ENCODE measurements at regions not wholly inside any gene's neighbourhood (a gene's known extent, or its start where the extent isn't known, plus 50 kb on each side); places are given as distances from the start of the nearest gene placed in this dataset.

DNA sequence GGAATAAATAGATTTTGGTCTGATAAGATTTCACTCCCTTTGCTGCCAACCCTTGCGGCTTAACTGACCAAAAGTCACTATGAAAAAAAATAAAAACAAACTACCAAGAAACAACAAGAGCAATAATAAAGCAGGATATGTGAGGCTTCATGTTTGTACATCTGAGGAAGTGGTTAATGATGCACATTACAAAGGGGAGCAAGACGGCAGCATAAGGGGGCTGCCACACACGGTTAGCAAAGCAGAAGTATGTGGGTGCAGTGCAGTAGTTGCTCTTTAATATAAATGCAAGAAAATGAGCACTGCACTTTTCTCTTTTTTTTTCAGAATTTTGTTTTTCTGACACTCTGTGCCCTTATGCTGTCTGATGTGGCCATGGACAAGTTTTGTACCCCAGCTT is 377.1 kb upstream of the CNTNAP5 start:
- Histone ChIP-seq H3K4me3 (no peak overlapping the region), H3K27me3 (no peaks in the 10 kb centered on the region), H3K4me1 (no peaks in the 10 kb centered on the region), H3K27ac (no peak overlapping the region), H3K36me3 (no peaks in the 10 kb centered on the region), H3K9me3 (no peaks in the 10 kb centered on the region)
- WGBS, 2 donors = 51 to 59% methylated on average over 3 of the region's 3 CpGs
- no peak for TF ChIP-seq EP300 (IDR thresholded peaks at IDR 0.05)
- TF ChIP-seq, protein P1, sequence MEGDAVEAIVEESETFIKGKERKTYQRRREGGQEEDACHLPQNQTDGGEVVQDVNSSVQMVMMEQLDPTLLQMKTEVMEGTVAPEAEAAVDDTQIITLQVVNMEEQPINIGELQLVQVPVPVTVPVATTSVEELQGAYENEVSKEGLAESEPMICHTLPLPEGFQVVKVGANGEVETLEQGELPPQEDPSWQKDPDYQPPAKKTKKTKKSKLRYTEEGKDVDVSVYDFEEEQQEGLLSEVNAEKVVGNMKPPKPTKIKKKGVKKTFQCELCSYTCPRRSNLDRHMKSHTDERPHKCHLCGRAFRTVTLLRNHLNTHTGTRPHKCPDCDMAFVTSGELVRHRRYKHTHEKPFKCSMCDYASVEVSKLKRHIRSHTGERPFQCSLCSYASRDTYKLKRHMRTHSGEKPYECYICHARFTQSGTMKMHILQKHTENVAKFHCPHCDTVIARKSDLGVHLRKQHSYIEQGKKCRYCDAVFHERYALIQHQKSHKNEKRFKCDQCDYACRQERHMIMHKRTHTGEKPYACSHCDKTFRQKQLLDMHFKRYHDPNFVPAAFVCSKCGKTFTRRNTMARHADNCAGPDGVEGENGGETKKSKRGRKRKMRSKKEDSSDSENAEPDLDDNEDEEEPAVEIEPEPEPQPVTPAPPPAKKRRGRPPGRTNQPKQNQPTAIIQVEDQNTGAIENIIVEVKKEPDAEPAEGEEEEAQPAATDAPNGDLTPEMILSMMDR (IDR thresholded peaks at IDR 0.05) = no peak
- TF ChIP-seq POLR2A (IDR thresholded peaks at IDR 0.05) = no peak
- no peak for DNase-seq (ENCODE audit: low spot score in 2 of 2)

DNA sequence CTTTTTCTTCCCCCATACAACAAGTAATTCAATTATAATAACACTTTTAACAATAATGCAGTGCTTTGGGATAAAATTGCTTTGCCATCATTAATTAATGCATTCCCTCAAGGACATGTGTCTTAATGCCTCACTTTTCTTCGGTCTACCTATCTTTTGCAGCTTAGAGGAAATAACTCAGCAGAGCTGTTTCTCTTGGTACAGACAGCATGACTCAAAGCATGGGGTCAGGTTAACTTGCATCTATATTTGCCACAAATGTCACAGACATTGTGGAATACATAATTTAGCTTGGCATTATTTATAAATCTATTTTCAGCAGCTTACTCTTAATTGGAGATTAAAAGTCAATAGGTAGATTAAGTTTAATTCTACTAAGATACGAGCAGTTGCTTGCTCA is 376.1 kb upstream of the CNTNAP5 start:
- H3K4me1 ChIP-seq = no peaks in the 10 kb centered on the region
- DNase-seq (ENCODE audit: low spot score in 2 of 2) = no peak
- no peak for TF ChIP-seq EP300 (IDR thresholded peaks at IDR 0.05)
- TF ChIP-seq POLR2A (IDR thresholded peaks at IDR 0.05) = no peak
- TF ChIP-seq, protein P1 (IDR thresholded peaks at IDR 0.05) = no peak
- H3K36me3 ChIP-seq = no peaks in the 10 kb centered on the region
- WGBS, 2 donors = 74 to 89% methylated on average over 2 of the region's 2 CpGs
- no peaks in the 10 kb centered on the region for H3K27me3 ChIP-seq
- H3K9me3 ChIP-seq = no peaks in the 10 kb centered on the region
- no peak overlapping the region for H3K4me3 ChIP-seq
- no peak overlapping the region for H3K27ac ChIP-seq

DNA sequence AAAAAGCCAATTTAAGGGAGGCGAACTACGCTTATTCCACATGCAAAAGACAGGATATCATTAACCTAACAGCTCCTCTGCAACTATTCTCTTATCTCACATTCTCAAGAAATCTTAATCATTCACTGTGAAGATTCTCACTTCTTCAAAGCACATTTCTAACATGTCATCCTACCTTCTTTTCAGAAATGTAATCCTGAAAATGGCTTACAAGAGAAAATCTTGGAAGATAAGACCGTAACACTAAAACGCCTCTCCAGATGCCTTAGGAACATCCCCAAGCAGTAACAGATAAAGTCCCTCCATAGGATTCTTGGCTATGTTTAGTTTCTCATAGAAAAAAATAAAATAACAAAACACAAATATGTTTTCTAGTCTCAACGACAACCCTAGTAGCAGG is 373.9 kb upstream of the CNTNAP5 start:
- H3K27me3 ChIP-seq = no peaks in the 10 kb centered on the region
- H3K9me3 ChIP-seq = no peaks in the 10 kb centered on the region
- TF ChIP-seq POLR2A (IDR thresholded peaks at IDR 0.05) = no peak
- no peak for TF ChIP-seq EP300 (IDR thresholded peaks at IDR 0.05)
- TF ChIP-seq, protein P1 (IDR thresholded peaks at IDR 0.05) = no peak
- 86 to 87% methylated on average over 5 of the region's 5 CpGs for WGBS, 2 donors
- H3K36me3 ChIP-seq = no peaks in the 10 kb centered on the region
- H3K4me1 ChIP-seq = no peaks in the 10 kb centered on the region
- no peak for DNase-seq (ENCODE audit: low spot score in 2 of 2)
- no peak overlapping the region for H3K27ac ChIP-seq
- no peak overlapping the region for H3K4me3 ChIP-seq

DNA sequence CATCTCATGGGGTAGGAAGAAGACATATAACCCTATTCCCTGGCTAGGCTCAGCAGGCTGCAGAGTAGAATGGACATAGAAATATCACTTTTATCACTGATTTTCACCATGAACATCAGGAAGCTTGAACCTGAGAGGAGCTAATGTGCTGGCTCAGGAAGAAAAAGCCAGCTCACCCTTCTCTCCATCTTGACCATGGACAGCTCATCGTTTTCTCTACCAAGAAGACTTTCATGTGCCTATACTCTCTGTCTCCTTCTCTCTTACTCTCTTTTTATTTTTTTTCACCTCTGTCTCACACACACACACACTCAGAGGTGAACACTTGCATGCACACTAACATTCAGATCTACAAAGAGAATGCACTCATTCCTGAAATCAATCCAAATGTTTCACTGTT is 372.8 kb upstream of the CNTNAP5 start:
- Histone ChIP-seq H3K27me3 (no peaks in the 10 kb centered on the region), H3K9me3 (no peaks in the 10 kb centered on the region), H3K4me3 (no peak overlapping the region), H3K27ac (no peak overlapping the region), H3K4me1 (no peaks in the 10 kb centered on the region), H3K36me3 (no peaks in the 10 kb centered on the region)
- TF ChIP-seq, protein P1 (IDR thresholded peaks at IDR 0.05) = no peak
- TF ChIP-seq EP300 (IDR thresholded peaks at IDR 0.05) = no peak
- no peak for DNase-seq (ENCODE audit: low spot score in 2 of 2)
- 74 to 89% methylated on average over 1 of the region's 1 CpG for WGBS, 2 donors

DNA sequence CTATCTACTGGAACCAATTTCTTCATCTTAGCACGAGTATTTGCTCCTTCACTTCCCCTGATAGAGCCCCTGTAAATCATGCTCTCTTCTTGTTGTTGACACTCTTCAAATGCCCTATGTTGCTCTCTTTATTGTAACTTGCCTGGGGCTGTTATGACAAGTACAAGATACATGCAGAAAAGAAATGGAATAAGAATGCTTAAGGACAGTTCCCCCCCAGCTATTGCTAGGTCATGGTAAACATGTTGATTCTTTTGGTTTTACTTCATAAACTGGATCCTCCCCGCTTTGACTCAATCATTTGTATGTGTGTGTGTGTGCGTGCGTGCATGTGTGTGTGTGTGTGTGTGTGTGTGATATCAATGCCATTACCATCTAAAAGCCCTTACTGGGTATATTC is 368.5 kb upstream of the CNTNAP5 start:
- no peaks in the 10 kb centered on the region for H3K4me1 ChIP-seq
- no peak for TF ChIP-seq EP300 (IDR thresholded peaks at IDR 0.05)
- TF ChIP-seq POLR2A (IDR thresholded peaks at IDR 0.05) = no peak
- TF ChIP-seq, protein P1 (IDR thresholded peaks at IDR 0.05) = no peak
- H3K27me3 ChIP-seq = no peaks in the 10 kb centered on the region
- no peak overlapping the region for H3K27ac ChIP-seq
- H3K36me3 ChIP-seq = no peaks in the 10 kb centered on the region
- DNase-seq (ENCODE audit: low spot score in 2 of 2) = no peak
- no peak overlapping the region for H3K4me3 ChIP-seq
- peaks cover 0 to 14% (median 0%) of the 10 kb centered on the region in 4 donors for H3K9me3 ChIP-seq
- 58 to 67% methylated on average over 4 of the region's 4 CpGs for WGBS, 2 donors

Data from tibial nerve (tissue), 4 donors.